Adipocyte (in vitro differentiated cells): ENCODE measurements at regions not wholly inside any gene's neighbourhood (a gene's known extent, or its start where the extent isn't known, plus 50 kb on each side); places are given as distances from the start of the nearest gene placed in this dataset.

Source experiments
- DNase-seq: peaks from one replicate; pipeline ENCODE4 v3.0.0-alpha.2; 2015; ENCODE audit warnings: low read depth
- H3K27me3 ChIP-seq: replicated peaks from 2 replicates; pipeline ENCODE4 v1.7.0; 2013; ENCODE audit warnings: mild to moderate bottlenecking, low read length, moderate library complexity; ENCODE audit not compliant: control insufficient read depth, insufficient read depth
- H3K36me3 ChIP-seq: 2 replicates; pipeline ENCODE4 v1.7.0; 2013; ENCODE audit warnings: low read length, mild to moderate bottlenecking, moderate library complexity; ENCODE audit not compliant: control insufficient read depth, insufficient read depth, severe bottlenecking
- H3K4me1 ChIP-seq: 2 replicates; pipeline ENCODE4 v1.7.0; 2013; ENCODE audit warnings: mild to moderate bottlenecking, low read length, moderate library complexity; ENCODE audit not compliant: control insufficient read depth, insufficient read depth
- H3K4me3 ChIP-seq: 2 replicates; pipeline ENCODE4 v1.7.0; 2013; ENCODE audit warnings: mild to moderate bottlenecking, low read length, moderate library complexity
- H3K9ac ChIP-seq: 2 replicates; pipeline ENCODE4 v1.7.0; 2013; ENCODE audit warnings: mild to moderate bottlenecking, low read length, moderate library complexity
- H3K9me3 ChIP-seq: 2 replicates; pipeline ENCODE4 v1.7.0; 2013; ENCODE audit warnings: mild to moderate bottlenecking, low read length, moderate library complexity; ENCODE audit not compliant: control insufficient read depth

DNA sequence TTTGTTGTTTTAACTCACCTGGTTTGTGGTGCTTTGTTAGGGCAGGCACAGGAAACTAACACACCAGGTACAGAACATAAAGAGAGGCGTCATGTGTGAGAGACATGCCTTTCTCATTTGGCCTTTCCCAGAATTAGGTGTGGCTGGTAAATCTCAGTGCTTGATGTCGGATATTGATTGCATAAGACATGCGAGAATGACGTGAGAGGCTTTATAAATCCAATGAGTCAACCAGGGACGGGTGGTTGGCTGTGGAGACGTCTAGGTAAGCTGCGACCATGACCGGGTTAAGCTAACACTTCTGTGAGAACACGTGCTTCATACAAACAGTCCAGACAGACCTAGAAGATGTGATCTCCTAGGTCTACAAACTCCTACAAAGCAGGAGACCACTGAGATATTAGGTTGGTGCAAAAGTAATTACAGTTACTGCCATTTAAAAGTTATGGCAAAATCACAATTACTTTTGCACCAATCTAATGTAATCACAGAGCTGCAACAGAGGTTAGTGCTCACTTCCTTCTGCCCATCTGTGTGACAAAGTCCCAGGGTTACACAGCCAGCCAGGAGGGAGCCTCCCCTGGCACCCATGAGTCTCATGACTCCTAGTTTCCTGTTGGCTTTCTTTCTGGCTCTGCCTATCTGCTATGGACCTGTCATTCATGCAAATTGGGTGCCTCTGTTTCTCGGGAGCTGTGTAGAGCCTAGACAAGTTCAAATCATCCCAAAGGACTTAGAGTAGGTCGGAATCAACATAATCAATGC lies 98.9 kb upstream of the ATP8B1 start:
- H3K9me3 ChIP-seq, result no peaks in the 10 kb centered on the region
- H3K4me3 ChIP-seq, result no peak overlapping the region
- peaks cover 9% of the 10 kb centered on the region for H3K27me3 ChIP-seq
- H3K4me1 ChIP-seq, result peaks cover 7% of the 10 kb centered on the region
- no peak overlapping the region for H3K9ac ChIP-seq
- no peaks in the 10 kb centered on the region for H3K36me3 ChIP-seq
- no peak for DNase-seq

DNA sequence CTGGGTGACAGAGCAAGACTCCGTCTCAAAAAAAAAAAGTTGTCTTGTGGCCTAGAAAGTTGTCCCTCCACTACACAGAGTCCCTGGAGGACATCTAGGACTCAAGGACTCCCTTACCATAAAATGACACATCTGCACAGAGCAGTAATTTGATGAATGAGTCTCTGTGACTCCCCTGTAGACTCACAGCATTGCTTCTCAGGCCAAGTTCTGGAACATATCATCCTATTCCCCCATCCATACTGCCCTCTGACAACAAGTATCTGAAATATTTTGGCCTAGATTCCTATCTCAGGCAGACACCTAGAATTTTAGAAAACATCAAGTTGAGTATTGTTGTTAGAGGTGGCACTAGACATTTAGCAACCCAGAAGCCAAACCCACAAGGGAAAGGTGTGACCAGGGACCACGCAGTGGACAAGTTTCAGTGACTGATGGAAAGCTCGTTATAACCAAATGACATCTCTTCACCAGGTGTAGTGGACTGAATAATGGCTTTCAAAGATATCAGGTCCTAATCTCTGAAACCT lies 97.9 kb upstream of the ATP8B1 start:
- Histone ChIP-seq H3K4me1 (peaks cover 7% of the 10 kb centered on the region), H3K9me3 (no peaks in the 10 kb centered on the region), H3K27me3 (no peaks in the 10 kb centered on the region), H3K4me3 (no peak overlapping the region), H3K36me3 (no peaks in the 10 kb centered on the region), H3K9ac (no peak overlapping the region)
- DNase-seq, result peak; percentile 12

DNA sequence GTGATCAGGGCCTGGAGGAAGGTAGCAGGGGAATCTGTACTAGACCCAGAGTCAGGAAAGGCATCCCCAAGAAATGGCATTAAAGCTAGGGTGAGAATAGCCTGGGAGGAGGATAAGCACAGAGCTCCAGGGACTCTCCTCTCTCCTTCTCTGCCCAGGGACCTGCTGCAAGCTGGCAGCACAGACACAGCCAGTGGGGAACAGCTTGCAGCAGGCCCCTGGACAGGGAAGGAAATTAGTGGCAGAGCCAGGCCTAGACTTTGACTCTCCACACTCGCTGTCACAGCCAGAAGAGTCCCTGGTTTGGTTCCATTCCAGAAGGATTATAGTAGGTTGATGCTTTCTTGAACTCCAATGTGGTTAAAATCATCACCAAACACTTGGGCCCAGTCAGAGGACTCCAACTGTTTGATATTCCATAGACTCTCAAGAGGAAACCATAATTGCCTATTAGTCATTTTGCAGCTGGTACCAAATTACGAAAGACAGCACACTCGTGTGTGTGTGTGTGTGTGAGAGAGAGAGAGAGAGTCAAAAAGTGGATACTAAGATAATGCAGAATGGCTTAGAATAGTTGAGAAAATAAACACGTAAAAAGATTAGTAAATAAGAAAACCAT lies 95.5 kb upstream of the ATP8B1 start:
- Histone ChIP-seq H3K9ac (no peak overlapping the region), H3K4me3 (no peak overlapping the region), H3K4me1 (peaks cover 7% of the 10 kb centered on the region), H3K36me3 (no peaks in the 10 kb centered on the region), H3K27me3 (peaks cover 4% of the 10 kb centered on the region), H3K9me3 (no peaks in the 10 kb centered on the region)
- DNase-seq, result peak; percentile 61

DNA sequence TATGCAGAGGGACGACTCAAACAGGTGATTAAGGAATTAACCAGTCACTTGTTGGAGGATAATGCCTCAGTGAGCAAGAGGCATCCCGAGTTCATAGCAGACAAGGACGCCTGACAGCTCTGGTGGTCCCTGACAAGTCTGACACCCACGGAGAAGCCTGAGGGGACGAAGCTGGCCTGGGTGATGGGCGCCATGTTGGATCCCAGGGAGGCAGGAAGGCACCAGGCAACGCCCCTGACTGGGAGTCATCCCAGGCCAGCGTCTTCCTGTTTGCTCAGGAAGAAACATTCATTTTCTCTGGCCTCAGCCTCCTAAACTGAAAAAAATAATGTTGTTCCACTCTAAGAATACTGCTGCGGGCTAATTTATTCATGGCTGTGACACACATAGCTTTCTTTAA lies 92.1 kb upstream of the ATP8B1 start:
- Histone ChIP-seq H3K36me3 (no peaks in the 10 kb centered on the region), H3K9ac (no peak overlapping the region), H3K9me3 (no peaks in the 10 kb centered on the region), H3K4me1 (peaks cover 7% of the 10 kb centered on the region), H3K4me3 (no peak overlapping the region), H3K27me3 (peaks cover 18% of the 10 kb centered on the region)
- no peak for DNase-seq

DNA sequence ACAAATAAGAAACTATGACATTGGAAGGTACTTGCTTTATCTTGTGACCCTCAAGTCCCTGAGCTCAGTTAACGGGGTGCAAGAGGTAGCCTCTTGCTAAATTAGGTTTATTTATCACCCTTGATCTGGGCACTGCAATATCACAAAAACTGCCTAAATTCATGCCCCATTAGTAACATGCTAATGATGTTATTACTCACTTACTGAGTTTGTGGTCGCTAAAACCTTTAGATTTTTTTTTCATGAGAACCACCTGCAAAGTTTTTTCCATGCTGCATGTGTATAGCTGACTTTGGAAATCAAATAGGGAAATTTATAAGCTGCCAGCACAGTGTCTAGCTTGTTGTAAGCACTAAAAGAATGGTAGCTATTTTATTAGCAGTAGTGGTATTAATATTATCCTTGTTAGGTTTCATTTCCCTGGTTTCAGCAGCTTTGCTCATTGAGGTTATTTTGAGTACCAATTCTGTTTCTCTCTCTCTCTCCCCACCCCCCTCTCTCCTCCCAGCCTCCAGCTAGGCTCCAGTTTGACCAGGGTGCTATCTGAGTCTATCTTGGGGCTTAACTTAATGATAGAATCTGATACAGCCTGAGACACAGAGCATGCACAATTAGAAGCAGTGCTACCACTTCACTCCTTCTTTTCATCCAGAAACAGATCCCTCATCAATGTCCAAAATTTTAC lies 88.7 kb upstream of the ATP8B1 start:
- Histone ChIP-seq H3K36me3 (no peaks in the 10 kb centered on the region), H3K4me3 (no peak overlapping the region), H3K4me1 (peaks cover 5% of the 10 kb centered on the region), H3K27me3 (peaks cover 23% of the 10 kb centered on the region), H3K9me3 (peaks cover 9% of the 10 kb centered on the region), H3K9ac (no peak overlapping the region)
- DNase-seq, result no peak

DNA sequence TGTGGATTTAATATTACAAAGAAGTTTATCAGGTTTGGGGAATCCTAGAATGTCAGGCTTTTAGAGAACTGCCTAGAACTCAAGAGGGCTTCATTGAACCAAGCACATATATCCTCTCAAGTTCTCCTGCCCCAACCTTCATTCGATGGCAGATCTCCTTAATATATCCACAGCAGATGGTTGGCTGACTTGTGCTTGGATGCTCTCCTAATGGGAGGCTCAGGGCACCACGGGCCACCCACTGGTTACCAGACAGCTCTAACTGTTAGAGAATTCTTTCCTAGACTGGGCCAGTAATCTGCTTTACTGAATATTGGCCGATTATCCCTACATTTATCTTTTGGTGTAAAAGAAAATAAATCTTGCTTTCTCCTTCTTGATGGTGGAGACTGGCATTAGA lies 87.2 kb upstream of the ATP8B1 start:
- Histone ChIP-seq H3K36me3 (no peaks in the 10 kb centered on the region), H3K4me1 (peaks cover 5% of the 10 kb centered on the region), H3K9ac (no peak overlapping the region), H3K4me3 (no peak overlapping the region), H3K9me3 (peaks cover 9% of the 10 kb centered on the region), H3K27me3 (peaks cover 22% of the 10 kb centered on the region)
- no peak for DNase-seq

DNA sequence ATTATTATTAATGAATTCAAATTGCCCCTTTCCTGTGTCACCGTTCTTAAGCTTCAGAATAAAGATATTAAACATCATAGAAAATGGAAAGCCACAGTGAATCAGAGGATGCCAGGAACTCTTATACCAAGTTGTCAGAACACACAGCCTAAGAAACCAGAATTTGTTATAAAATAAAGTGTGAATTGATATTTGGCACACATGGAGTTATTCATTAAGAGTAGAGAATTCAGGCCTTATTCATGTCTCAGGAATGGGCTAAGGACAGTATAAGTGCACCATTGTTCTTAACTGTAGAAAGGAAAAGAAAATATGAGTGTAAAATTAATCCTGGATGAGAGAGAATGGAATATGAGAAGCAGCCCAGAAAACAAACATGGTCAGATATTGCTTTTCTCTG lies 86.7 kb upstream of the ATP8B1 start:
- no peak for DNase-seq
- Histone ChIP-seq H3K4me3 (no peak overlapping the region), H3K9ac (no peak overlapping the region), H3K4me1 (peaks cover 5% of the 10 kb centered on the region), H3K27me3 (peaks cover 18% of the 10 kb centered on the region), H3K36me3 (no peaks in the 10 kb centered on the region), H3K9me3 (peaks cover 9% of the 10 kb centered on the region)

DNA sequence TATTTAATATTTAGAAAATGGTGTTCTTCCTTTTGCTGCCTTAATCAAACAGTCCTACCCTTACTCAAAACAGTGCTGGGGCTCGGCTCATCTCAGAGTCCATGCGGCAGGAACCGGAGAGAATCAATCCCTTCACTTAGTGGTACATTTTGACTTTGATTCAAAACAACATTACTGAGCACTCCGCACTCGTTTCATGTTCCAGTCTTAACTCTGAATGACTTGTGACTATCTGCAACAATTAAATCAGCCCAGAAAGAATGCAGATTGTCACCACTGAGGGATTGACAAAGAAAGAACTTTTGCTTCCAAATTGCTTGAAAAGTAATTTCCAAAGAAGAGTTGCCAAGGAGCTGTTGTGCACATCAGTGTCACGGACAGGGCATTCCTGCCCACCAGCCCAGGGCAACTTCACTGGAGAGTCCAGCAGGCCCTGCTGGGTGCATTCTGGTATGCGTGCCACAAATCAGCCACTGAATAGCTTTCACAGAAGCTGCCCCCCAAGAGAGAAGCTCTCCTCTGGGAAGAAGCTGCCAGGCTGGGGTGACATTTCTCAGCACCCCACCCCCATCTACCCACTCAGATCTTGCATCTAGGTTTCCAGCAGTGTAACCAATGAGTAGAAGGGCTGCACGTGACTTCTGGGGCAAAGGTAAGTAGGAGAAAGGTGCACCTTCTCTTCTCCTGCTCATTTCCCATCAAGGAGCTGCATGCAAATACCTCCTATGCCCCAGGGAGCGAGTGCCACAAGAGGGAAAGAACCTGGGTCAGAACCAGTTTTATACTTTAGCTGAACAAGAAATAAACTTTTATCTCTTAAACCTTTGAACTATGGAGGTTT lies 84.6 kb upstream of the ATP8B1 start:
- Histone ChIP-seq H3K9me3 (peaks cover 9% of the 10 kb centered on the region), H3K36me3 (no peaks in the 10 kb centered on the region), H3K9ac (no peak overlapping the region), H3K27me3 (peaks cover 15% of the 10 kb centered on the region), H3K4me3 (no peak overlapping the region), H3K4me1 (peaks cover 5% of the 10 kb centered on the region)
- DNase-seq, result no peak

DNA sequence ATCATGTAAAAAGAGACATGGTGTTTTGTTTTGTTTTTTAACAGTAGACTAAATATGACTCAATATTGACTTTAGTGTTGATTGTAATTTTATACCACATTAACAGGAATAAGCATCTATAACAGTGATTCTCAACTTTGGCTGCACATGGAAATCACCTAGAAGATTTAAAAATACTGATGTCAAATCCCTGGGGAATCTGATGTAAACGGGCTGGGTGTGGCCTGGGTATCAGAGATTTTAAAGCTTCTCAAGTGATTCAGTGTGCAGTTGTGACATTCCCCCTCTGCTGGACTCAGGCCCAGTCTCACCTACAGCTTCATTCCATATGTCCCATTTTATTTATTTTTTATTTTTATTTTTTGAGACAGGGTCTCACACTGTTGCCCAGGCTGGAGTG lies 82.8 kb upstream of the ATP8B1 start:
- peaks cover 9% of the 10 kb centered on the region for H3K9me3 ChIP-seq
- peaks cover 5% of the 10 kb centered on the region for H3K4me1 ChIP-seq
- DNase-seq, result no peak
- peaks cover 8% of the 10 kb centered on the region for H3K27me3 ChIP-seq
- H3K9ac ChIP-seq, result no peak overlapping the region
- no peaks in the 10 kb centered on the region for H3K36me3 ChIP-seq
- H3K4me3 ChIP-seq, result no peak overlapping the region

DNA sequence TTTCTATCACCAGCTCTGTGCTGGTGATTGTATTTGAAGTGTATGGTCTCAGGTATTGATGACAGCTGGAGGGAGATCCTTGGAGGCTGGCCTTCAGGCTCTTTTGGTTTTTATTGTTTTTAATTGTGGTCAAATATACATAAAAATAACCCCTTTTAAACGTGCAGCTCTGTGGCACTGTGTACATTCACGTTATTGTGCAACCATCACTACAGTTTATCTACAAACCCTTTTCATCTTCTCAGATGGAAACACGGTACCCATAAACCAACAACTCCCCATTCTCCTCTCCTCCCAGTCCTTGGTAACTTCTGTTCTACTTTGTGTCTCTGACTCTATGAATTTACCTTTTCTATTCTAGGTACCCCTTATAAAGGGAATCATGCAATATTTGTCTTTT lies 79.3 kb upstream of the ATP8B1 start:
- DNase-seq, result no peak
- no peak overlapping the region for H3K9ac ChIP-seq
- peaks cover 12% of the 10 kb centered on the region for H3K9me3 ChIP-seq
- no peaks in the 10 kb centered on the region for H3K36me3 ChIP-seq
- peaks cover 5% of the 10 kb centered on the region for H3K27me3 ChIP-seq
- no peaks in the 10 kb centered on the region for H3K4me1 ChIP-seq
- no peak overlapping the region for H3K4me3 ChIP-seq
